HepG2 (cell line): ENCODE measurements at regions not wholly inside any gene's neighbourhood (a gene's known extent, or its start where the extent isn't known, plus 50 kb on each side); places are given as distances from the start of the nearest gene placed in this dataset.

Experiments
- ATAC-seq: fragments of 200-7000 bp; cut with Tn5 transposase; 3 replicates; pipeline ENCODE4 v1.9.1; 2020; ENCODE audit warnings: mild to moderate bottlenecking, moderate library complexity
- BruUV-seq: library from RNA; stranded (reverse); fragments of 400-500 nt; replicated peaks from 2 replicates; lab custom pipeline; 2021; lab: Mats Ljungman, UMichigan
- CTCF ChIA-PET: fragments of 300-600 bp; formaldehyde crosslinking; extraction: SDS; loops from one replicate; lab custom pipeline; 2021; ENCODE audit warnings: low total read pairs, inconsistent platforms, low intra/inter-chr PET ratio; lab: Yijun Ruan, JAX
- POLR2A ChIA-PET: fragments of 350-600 bp; sonication (Branson Sonifier 250); formaldehyde crosslinking; loops from one replicate; lab custom pipeline; 2020; ENCODE audit warnings: antibody characterized with exemption, inconsistent platforms; lab: Yijun Ruan, JAX
- DNase-seq: peaks from one replicate; pipeline ENCODE4 v3.0.0-alpha.2; 2015; ENCODE audit warnings: low spot score
- FAIRE-seq: peaks from 3 replicates; lab custom pipeline; 2011; peaks lifted over from hg19 to GRCh38; lab: Jason Lieb, UNC
- H2AFZ ChIP-seq: one replicate; pipeline ENCODE4 v1.6.1; 2011; ENCODE audit warnings: low read length, inconsistent platforms
- H3K27ac ChIP-seq: fragments of 300-600 bp; 3 replicates; pipeline ENCODE4 v1.8.0; 2011; ENCODE audit warnings: mixed run types, mild to moderate bottlenecking, mixed read lengths, low read length, inconsistent platforms; ENCODE audit not compliant: insufficient read depth; ENCODE audit errors: extremely low read length
- H3K27me3 ChIP-seq, 2 experiments: fragments of 200-600 bp in 1 of 2; 2 replicates in 1 of 2; 3 replicates in 1 of 2; pipeline versions ENCODE4 v1.6.0 to v1.8.0; 2011; ENCODE audit warnings: low read length in 2 of 2, mild to moderate bottlenecking in 2 of 2, moderate library complexity in 2 of 2, inconsistent platforms in 1 of 2; ENCODE audit not compliant: insufficient read depth in 2 of 2, control insufficient read depth in 1 of 2
- H3K36me3 ChIP-seq, 2 experiments: fragments of 200-600 bp in 1 of 2; replicated peaks in 1 of 2; 2 replicates in 1 of 2; 3 replicates in 1 of 2; pipeline versions ENCODE4 v1.5.1 to v1.8.0; 2011; ENCODE audit warnings: low read length in 2 of 2, inconsistent platforms in 1 of 2; ENCODE audit not compliant: insufficient read depth in 2 of 2, control insufficient read depth in 1 of 2
- H3K4me1 ChIP-seq: 2 replicates; pipeline ENCODE4 v1.5.1; 2012; ENCODE audit warnings: low read length, inconsistent platforms; ENCODE audit not compliant: insufficient read depth
- H3K4me2 ChIP-seq: 2 replicates; pipeline ENCODE4 v1.6.0; 2011; ENCODE audit warnings: low read depth, low read length, inconsistent platforms
- H3K4me3 ChIP-seq, 3 experiments: fragments of 200-600 bp in 1 of 3; sonication (generic), shearing (Covaris generic) in 1 of 3; replicated peaks in 1 of 3; 2 replicates each; pipeline ENCODE4 v1.5.1; 2011 to 2016; ENCODE audit warnings: low read length in 3 of 3, inconsistent platforms in 2 of 3, low read depth in 2 of 3, mild to moderate bottlenecking in 2 of 3, control low read depth in 1 of 3, mixed read lengths in 1 of 3; ENCODE audit not compliant: insufficient read depth in 1 of 3
- H3K79me2 ChIP-seq: one replicate; pipeline ENCODE4 v1.6.1; 2011; ENCODE audit warnings: low read length, inconsistent platforms; ENCODE audit not compliant: insufficient read depth
- H3K9ac ChIP-seq: 2 replicates; pipeline ENCODE4 v1.6.0; 2011; ENCODE audit warnings: mild to moderate bottlenecking, low read depth, low read length, inconsistent platforms; ENCODE audit not compliant: insufficient read depth
- H3K9me3 ChIP-seq: 2 replicates; pipeline ENCODE4 v1.5.1; 2012; ENCODE audit warnings: mild to moderate bottlenecking, low read length
- H4K20me1 ChIP-seq: 2 replicates; pipeline ENCODE4 v1.6.0; 2011; ENCODE audit warnings: inconsistent platforms, mild to moderate bottlenecking, low read length, moderate library complexity; ENCODE audit not compliant: insufficient read depth
- CHD4 ChIP-seq: fragments of 200-600 bp; sonication (generic); IDR thresholded peaks from 2 replicates; pipeline ENCODE4 v1.7.0; 2017; ENCODE audit warnings: mild to moderate bottlenecking, low read length, borderline replicate concordance
- CREB1 ChIP-seq, 2 experiments: fragments of 450-650 bp in 1 of 2; IDR thresholded peaks; 2 replicates each; pipeline ENCODE4 v1.6.1; 2016 to 2017; ENCODE audit warnings: control low read depth in 1 of 2, mild to moderate bottlenecking in 1 of 2, missing compliant biosample characterization in 1 of 2, missing genetic modification characterization in 1 of 2
- EHMT2 ChIP-seq: fragments of 200-600 bp; sonication (generic); IDR thresholded peaks from 2 replicates; pipeline ENCODE4 v1.7.0; 2017; ENCODE audit warnings: antibody characterized with exemption, low read depth, low read length, borderline replicate concordance
- FOXP4 ChIP-seq: sonication (generic); formaldehyde crosslinking; IDR thresholded peaks from 2 replicates; pipeline ENCODE4 v1.4.0; 2020; ENCODE audit warnings: missing genetic modification reagents
- GMEB2 ChIP-seq: IDR thresholded peaks from 2 replicates; pipeline ENCODE4 v1.6.1; 2016; ENCODE audit warnings: missing biosample characterization, missing genetic modification reagents, low read depth
- HMGXB4 ChIP-seq, 2 experiments: sonication (generic) in 1 of 2; formaldehyde crosslinking in 1 of 2; IDR thresholded peaks; 2 replicates each; pipeline versions ENCODE4 v1.4.0 to v1.6.1; 2018 to 2020; ENCODE audit warnings: missing genetic modification reagents in 2 of 2, borderline replicate concordance in 1 of 2, low read depth in 1 of 2, mild to moderate bottlenecking in 1 of 2, missing biosample characterization in 1 of 2
- MAX ChIP-seq: IDR thresholded peaks from 2 replicates; pipeline ENCODE4 v1.6.1; 2012; ENCODE audit warnings: inconsistent platforms
- MXD4 ChIP-seq: IDR thresholded peaks from 2 replicates; pipeline ENCODE4 v1.6.1; 2016; ENCODE audit warnings: mild to moderate bottlenecking, missing biosample characterization, missing genetic modification reagents
- SALL2 ChIP-seq: sonication (generic); formaldehyde crosslinking; IDR thresholded peaks from 2 replicates; pipeline ENCODE4 v1.8.1; 2023; ENCODE audit warnings: mild to moderate bottlenecking, missing genetic modification reagents, inconsistent platforms
- SKIL ChIP-seq: sonication (generic); formaldehyde crosslinking; IDR thresholded peaks from 2 replicates; pipeline ENCODE4 v1.8.0; 2022; ENCODE audit warnings: missing genetic modification reagents, mild to moderate bottlenecking, moderate library complexity, borderline replicate concordance
- ZKSCAN5 ChIP-seq: sonication (generic); formaldehyde crosslinking; IDR thresholded peaks from 2 replicates; pipeline ENCODE4 v1.5.1; 2020; ENCODE audit warnings: mild to moderate bottlenecking, missing genetic modification reagents
- ZKSCAN8 ChIP-seq: IDR thresholded peaks from 2 replicates; pipeline ENCODE4 v1.6.1; 2016; ENCODE audit warnings: borderline replicate concordance, missing genetic modification reagents, missing compliant biosample characterization
- WGBS: methylation state at CpG from one replicate; pipeline ENCODE4 v1.1.6; 2017; ENCODE audit warnings: low lambda C conversion rate; 5-methylcytosine and 5-hydroxymethylcytosine counted together
- in situ Hi-C: cut with HindIII; loops from 2 replicates; pipeline ENCODE4 v1.10.0; 2017; ENCODE audit warnings: low pct_unique_long_range_greater_than_20kb; ENCODE audit not compliant: extremely low pct_ligation_motif_present
- intact Hi-C: fragments of 100-400 bp; cut with micrococcal nuclease; formaldehyde crosslinking; loops from one replicate; pipeline ENCODE4 v1.10.0; 2022; ENCODE audit not compliant: unreplicated experiment

GRCh38 chr2:138432971-138433370 lies 68.6 kb upstream of the SPOPL start:
- Histone ChIP-seq H3K9me3 (no peaks in the 10 kb centered on the region), H3K4me1 (peaks cover 43% of the 10 kb centered on the region), H3K9ac (no peak overlapping the region), H3K4me3 (no peak overlapping the region), H3K4me2 (no peak overlapping the region), H3K27ac (no peak overlapping the region), H3K79me2 (no peaks in the 10 kb centered on the region), H3K36me3 (no peaks in the 10 kb centered on the region), H2AFZ (no peak overlapping the region), H3K27me3 (no peaks in the 10 kb centered on the region), H4K20me1 (no peaks in the 10 kb centered on the region)
- ChIA-PET CTCF (no interaction called here), POLR2A (no interaction called here)
- WGBS: 88% methylated on average over 2 of the region's 2 CpGs
- no peak for FAIRE-seq
- intact Hi-C loops (no loop called here), in situ Hi-C loops (no loop called here)
- ATAC-seq: no peak
- no peak for DNase-seq
- no TSS peak for BruUV-seq
- TF ChIP-seq CHD4 (no peak), SALL2 (no peak), SKIL (no peak), FOXP4 (no peak), CREB1 (IDR thresholded peaks at IDR 0.05) (no peak), CREB1 (CRISPR knock-in tag; IDR thresholded peaks at IDR 0.05) (no peak), GMEB2 (CRISPR knock-in tag) (no peak), ZKSCAN8 (no peak), MXD4 (no peak), ZKSCAN5 (CRISPR knock-in tag) (no peak), EHMT2 (no peak), MAX (no peak), HMGXB4 (CRISPR knock-in tag; IDR thresholded peaks at IDR 0.05; ENCODE audit: borderline replicate concordance in 1 of 2, low read depth in 1 of 2) (no peak)
